ENCODE measurements at regions not wholly inside any gene's neighbourhood (a gene's known extent, or its start where the extent isn't known, plus 50 kb on each side); places are given as distances from the start of the nearest gene placed in this dataset.

GRCh38 chr5:56350011-56350596 lies 117.0 kb upstream of the ANKRD55 start:
- no TSS peak for BruUV-seq (replicated peaks)
- DNase-seq, result no peak
- no peaks in the 10 kb centered on the region for H4K20me1 ChIP-seq (ENCODE audit: insufficient read depth)
- H2AFZ ChIP-seq, result no peak overlapping the region; the same call in 1 of the 2 replicates
- no peaks in the 10 kb centered on the region for H3K36me3 ChIP-seq (ENCODE audit: low read depth)
- POLR2A ChIA-PET (ENCODE audit: unreplicated experiment), result interaction anchor here (0.5 to 0.7 kb wide), 4 partner anchors 20 to 177 kb away, joined by 3 to 5 read pairs (median 4); no protein-coding TSS in a partner anchor
- peak overlapping the region; percentile 46 for H3K4me2 ChIP-seq
- H3K9me3 ChIP-seq (ENCODE audit: insufficient read depth, low read depth), result peaks cover 4% of the 10 kb centered on the region; the same call in 1 of the 2 replicates
- peaks cover 74% of the 10 kb centered on the region for H3K4me1 ChIP-seq (replicated peaks; ENCODE audit: insufficient read depth)
- no peaks in the 10 kb centered on the region for H3K9me2 ChIP-seq (ENCODE audit: insufficient read depth)
- no peaks in the 10 kb centered on the region for H3K27me3 ChIP-seq (ENCODE audit: insufficient read depth, low read depth)
- TF ChIP-seq, protein P1, sequence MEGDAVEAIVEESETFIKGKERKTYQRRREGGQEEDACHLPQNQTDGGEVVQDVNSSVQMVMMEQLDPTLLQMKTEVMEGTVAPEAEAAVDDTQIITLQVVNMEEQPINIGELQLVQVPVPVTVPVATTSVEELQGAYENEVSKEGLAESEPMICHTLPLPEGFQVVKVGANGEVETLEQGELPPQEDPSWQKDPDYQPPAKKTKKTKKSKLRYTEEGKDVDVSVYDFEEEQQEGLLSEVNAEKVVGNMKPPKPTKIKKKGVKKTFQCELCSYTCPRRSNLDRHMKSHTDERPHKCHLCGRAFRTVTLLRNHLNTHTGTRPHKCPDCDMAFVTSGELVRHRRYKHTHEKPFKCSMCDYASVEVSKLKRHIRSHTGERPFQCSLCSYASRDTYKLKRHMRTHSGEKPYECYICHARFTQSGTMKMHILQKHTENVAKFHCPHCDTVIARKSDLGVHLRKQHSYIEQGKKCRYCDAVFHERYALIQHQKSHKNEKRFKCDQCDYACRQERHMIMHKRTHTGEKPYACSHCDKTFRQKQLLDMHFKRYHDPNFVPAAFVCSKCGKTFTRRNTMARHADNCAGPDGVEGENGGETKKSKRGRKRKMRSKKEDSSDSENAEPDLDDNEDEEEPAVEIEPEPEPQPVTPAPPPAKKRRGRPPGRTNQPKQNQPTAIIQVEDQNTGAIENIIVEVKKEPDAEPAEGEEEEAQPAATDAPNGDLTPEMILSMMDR (conservative IDR thresholded peaks at IDR 0.05), result no peak
- TF ChIP-seq EZH2 (IDR thresholded peaks at IDR 0.05; ENCODE audit: low read depth), result no peak
- CTCF ChIA-PET, result interaction anchor here (0.6 to 1.2 kb wide), 3 partner anchors 20 to 97 kb away, joined by 3 to 4 read pairs (median 3); no protein-coding TSS in a partner anchor
- intact Hi-C loops (cut with micrococcal nuclease; ENCODE audit: unreplicated experiment), result loop anchor here (1.0 to 10.0 kb wide), 6 partner anchors 77 to 285 kb away; no protein-coding TSS in a partner anchor
- no peak overlapping the region for H3K4me3 ChIP-seq
- peaks cover 51% of the 10 kb centered on the region for H3F3A ChIP-seq (ENCODE audit: insufficient read depth, low read depth)
- H3K27ac ChIP-seq, result peak overlapping the region; percentile 76
- no peaks in the 10 kb centered on the region for H3K79me2 ChIP-seq (ENCODE audit: low read depth)

GRCh38 chr5:56349461-56349860 lies 116.3 kb upstream of the ANKRD55 start:
- CTCF ChIA-PET, result no interaction called here
- Histone ChIP-seq H3K27me3 (ENCODE audit: insufficient read depth, low read depth) (no peaks in the 10 kb centered on the region), H3K27ac (peak overlapping the region; percentile 76), H3K9me2 (ENCODE audit: insufficient read depth) (no peaks in the 10 kb centered on the region), H3K4me3 (no peak overlapping the region), H3K4me1 (replicated peaks; ENCODE audit: insufficient read depth) (peaks cover 77% of the 10 kb centered on the region), H3K36me3 (ENCODE audit: low read depth) (no peaks in the 10 kb centered on the region), H3K79me2 (ENCODE audit: low read depth) (no peaks in the 10 kb centered on the region), H4K20me1 (ENCODE audit: insufficient read depth) (no peaks in the 10 kb centered on the region), H3K4me2 (no peak overlapping the region), H3K9me3 (ENCODE audit: insufficient read depth, low read depth) (peaks cover 4% of the 10 kb centered on the region; the same call in 1 of the 2 replicates), H2AFZ (no peak overlapping the region), H3F3A (ENCODE audit: insufficient read depth, low read depth) (peaks cover 53% of the 10 kb centered on the region)
- no peak for TF ChIP-seq EZH2 (IDR thresholded peaks at IDR 0.05; ENCODE audit: low read depth)
- TF ChIP-seq, protein P1 (conservative IDR thresholded peaks at IDR 0.05), result no peak
- intact Hi-C loops (cut with micrococcal nuclease; ENCODE audit: unreplicated experiment), result no loop called here
- BruUV-seq (replicated peaks), result no TSS peak
- POLR2A ChIA-PET (ENCODE audit: unreplicated experiment), result no interaction called here
- DNase-seq, result no peak

- POLR2A ChIA-PET (ENCODE audit: unreplicated experiment), result no interaction called here
- CTCF ChIA-PET, result no interaction called here
- Histone ChIP-seq H3K9me2 (ENCODE audit: insufficient read depth) (no peaks in the 10 kb centered on the region), H3K9me3 (ENCODE audit: insufficient read depth, low read depth) (peaks cover 4% of the 10 kb centered on the region; the same call in 1 of the 2 replicates), H3K4me3 (no peak overlapping the region), H3K4me2 (peak overlapping the region; percentile 45), H3K4me1 (replicated peaks; ENCODE audit: insufficient read depth) (peaks cover 65% of the 10 kb centered on the region), H3F3A (ENCODE audit: insufficient read depth, low read depth) (peaks cover 52% of the 10 kb centered on the region), H2AFZ (no peak overlapping the region), H3K27me3 (ENCODE audit: insufficient read depth, low read depth) (no peaks in the 10 kb centered on the region), H3K36me3 (ENCODE audit: low read depth) (no peaks in the 10 kb centered on the region), H4K20me1 (ENCODE audit: insufficient read depth) (no peaks in the 10 kb centered on the region), H3K27ac (peak overlapping the region; percentile 71), H3K79me2 (ENCODE audit: low read depth) (no peaks in the 10 kb centered on the region)
- BruUV-seq (replicated peaks), result no TSS peak
- intact Hi-C loops (cut with micrococcal nuclease; ENCODE audit: unreplicated experiment), result loop anchor here (1.0 to 2.0 kb wide), 3 partner anchors 76 to 469 kb away; no protein-coding TSS in a partner anchor
- TF ChIP-seq, protein P1 (conservative IDR thresholded peaks at IDR 0.05), result no peak
- TF ChIP-seq EZH2 (IDR thresholded peaks at IDR 0.05; ENCODE audit: low read depth), result no peak
- peak; percentile 55 to 96 for DNase-seq
Observed at GRCh38 chr5:56346741-56347535, 113.8 kb upstream of the ANKRD55 start.

All from PC-9 (cell line).